B cell (primary cell): ENCODE measurements at regions not wholly inside any gene's neighbourhood (a gene's known extent, or its start where the extent isn't known, plus 50 kb on each side); places are given as distances from the start of the nearest gene placed in this dataset.

Experiments used
- EZH2 ChIP-seq: IDR thresholded peaks from 2 replicates; pipeline ENCODE4 v1.6.1; 2012; ENCODE audit warnings: borderline replicate concordance, low read depth, mild to moderate bottlenecking, moderate library complexity, low read length; ENCODE audit not compliant: insufficient read depth, poor library complexity, severe bottlenecking
- TF ChIP-seq, protein P1 (sequence below): fragments of 200-600 bp; IDR thresholded peaks from one replicate; pipeline ENCODE4 v1.8.0; 2022; ENCODE audit warnings: antibody characterized with exemption, mild to moderate bottlenecking

DNA sequence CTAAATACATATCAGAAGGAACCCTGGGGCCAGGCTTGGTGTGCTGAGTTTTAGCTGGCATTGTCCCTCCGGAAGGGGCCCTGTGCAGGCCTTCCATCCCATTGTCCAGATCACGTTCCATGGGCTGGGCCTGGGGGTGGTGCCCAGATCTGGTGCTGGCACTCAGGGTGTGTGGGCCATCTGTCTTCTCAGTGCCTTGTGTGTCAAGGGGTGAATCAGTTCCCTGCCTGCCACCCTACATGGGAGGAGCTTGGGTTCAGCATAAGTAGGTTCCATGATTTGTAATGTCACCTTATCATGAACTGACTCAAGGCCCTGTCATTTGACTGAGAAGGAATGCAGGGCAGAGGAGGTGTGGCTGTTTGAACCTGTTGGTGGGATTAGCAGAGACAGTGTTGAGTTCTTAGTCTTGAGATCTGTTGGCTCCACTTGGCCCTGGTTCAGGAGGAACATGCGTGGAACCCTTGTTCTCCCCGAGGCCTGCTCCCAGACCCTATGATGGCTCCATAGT, 176.8 kb downstream of the MACROH2A1 start:
- TF ChIP-seq, protein P1, sequence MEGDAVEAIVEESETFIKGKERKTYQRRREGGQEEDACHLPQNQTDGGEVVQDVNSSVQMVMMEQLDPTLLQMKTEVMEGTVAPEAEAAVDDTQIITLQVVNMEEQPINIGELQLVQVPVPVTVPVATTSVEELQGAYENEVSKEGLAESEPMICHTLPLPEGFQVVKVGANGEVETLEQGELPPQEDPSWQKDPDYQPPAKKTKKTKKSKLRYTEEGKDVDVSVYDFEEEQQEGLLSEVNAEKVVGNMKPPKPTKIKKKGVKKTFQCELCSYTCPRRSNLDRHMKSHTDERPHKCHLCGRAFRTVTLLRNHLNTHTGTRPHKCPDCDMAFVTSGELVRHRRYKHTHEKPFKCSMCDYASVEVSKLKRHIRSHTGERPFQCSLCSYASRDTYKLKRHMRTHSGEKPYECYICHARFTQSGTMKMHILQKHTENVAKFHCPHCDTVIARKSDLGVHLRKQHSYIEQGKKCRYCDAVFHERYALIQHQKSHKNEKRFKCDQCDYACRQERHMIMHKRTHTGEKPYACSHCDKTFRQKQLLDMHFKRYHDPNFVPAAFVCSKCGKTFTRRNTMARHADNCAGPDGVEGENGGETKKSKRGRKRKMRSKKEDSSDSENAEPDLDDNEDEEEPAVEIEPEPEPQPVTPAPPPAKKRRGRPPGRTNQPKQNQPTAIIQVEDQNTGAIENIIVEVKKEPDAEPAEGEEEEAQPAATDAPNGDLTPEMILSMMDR: no peak
- TF ChIP-seq EZH2: no peak
